RWPE2 (cell line): ENCODE measurements at regions not wholly inside any gene's neighbourhood (a gene's known extent, or its start where the extent isn't known, plus 50 kb on each side); places are given as distances from the start of the nearest gene placed in this dataset.

ENCODE experiments used
- ATAC-seq: fragments of 200-7000 bp; cut with Tn5 transposase; 3 replicates; pipeline ENCODE4 v1.9.1; 2021; ENCODE audit warnings: low read depth
- DNase-seq: peaks from one replicate; pipeline ENCODE4 v3.0.0-alpha.2; 2020; ENCODE audit warnings: low spot score
- H3K27ac ChIP-seq: fragments of 450-650 bp; 2 replicates; pipeline ENCODE4 v1.5.1; 2017; ENCODE audit warnings: mild to moderate bottlenecking; ENCODE audit not compliant: poor library complexity, severe bottlenecking
- H3K27me3 ChIP-seq: fragments of 250-450 bp; sonication (Bioruptor Pico); 2 replicates; pipeline ENCODE4 v1.5.1; 2021; ENCODE audit warnings: mild to moderate bottlenecking, moderate library complexity; ENCODE audit not compliant: insufficient read depth, poor library complexity, severe bottlenecking
- H3K36me3 ChIP-seq: fragments of 250-450 bp; sonication (Bioruptor Pico); 2 replicates; pipeline ENCODE4 v1.5.1; 2020; ENCODE audit warnings: low read depth, mild to moderate bottlenecking, moderate library complexity
- H3K4me1 ChIP-seq: fragments of 250-450 bp; sonication (Bioruptor Pico); 2 replicates; pipeline ENCODE4 v1.5.1; 2021; ENCODE audit warnings: mild to moderate bottlenecking, moderate library complexity; ENCODE audit not compliant: insufficient read depth, poor library complexity, severe bottlenecking
- H3K4me3 ChIP-seq: fragments of 250-450 bp; sonication (Bioruptor Pico); 2 replicates; pipeline ENCODE4 v1.5.1; 2021; ENCODE audit warnings: mild to moderate bottlenecking, moderate library complexity; ENCODE audit not compliant: severe bottlenecking
- H3K9me3 ChIP-seq: fragments of 250-450 bp; sonication (Bioruptor Pico); 2 replicates; pipeline ENCODE4 v1.5.1; 2021; ENCODE audit warnings: mild to moderate bottlenecking, moderate library complexity; ENCODE audit not compliant: severe bottlenecking
- TF ChIP-seq, protein P1 (sequence below): fragments of 450-650 bp; IDR thresholded peaks from one replicate; pipeline ENCODE4 v1.5.1; 2017; ENCODE audit warnings: mild to moderate bottlenecking, moderate library complexity; ENCODE audit not compliant: poor library complexity, severe bottlenecking

DNA sequence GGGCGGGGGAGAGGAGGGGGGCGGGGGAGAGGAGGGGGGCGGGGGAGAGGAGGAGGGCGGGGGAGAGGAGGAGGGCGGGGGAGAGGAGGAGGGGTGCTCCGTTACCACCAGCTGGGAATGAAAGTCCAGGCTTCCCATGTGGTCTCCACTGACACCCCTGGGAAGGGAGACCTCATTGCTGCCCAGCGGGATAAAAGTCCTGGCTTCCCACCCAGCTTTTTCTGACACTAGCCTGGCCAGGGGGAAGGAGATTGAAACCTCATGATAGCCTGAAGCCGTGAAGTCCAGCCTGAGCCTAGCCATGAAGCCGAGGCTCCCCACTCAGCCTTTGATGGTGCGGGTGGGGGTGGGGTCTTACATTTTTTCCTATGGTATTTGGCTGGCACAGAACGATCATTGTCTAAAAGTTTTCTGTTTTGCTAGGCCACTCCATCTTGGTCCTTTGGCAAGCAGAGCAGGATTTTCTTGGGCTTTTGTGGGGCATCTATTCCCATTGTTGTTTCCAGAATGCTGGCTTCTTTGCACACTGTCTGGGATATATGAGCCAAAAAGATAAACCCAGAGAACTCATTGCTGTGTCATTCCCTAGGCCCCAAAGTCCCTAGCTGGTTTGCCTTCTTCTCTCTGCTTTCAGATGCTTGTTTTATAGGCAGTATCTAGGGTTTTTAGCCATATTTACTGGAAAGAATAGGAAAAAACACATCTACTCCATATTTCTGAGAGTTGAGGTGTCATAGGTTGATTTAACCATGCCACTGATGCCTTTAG, 65.3 kb upstream of the SMOX start:
- no peaks in the 10 kb centered on the region for H3K9me3 ChIP-seq
- H3K4me3 ChIP-seq, result no peak overlapping the region
- H3K27ac ChIP-seq, result peak overlapping the region; percentile 22
- no peaks in the 10 kb centered on the region for H3K4me1 ChIP-seq
- no peaks in the 10 kb centered on the region for H3K36me3 ChIP-seq
- ATAC-seq (no peak), DNase-seq (no peak)
- TF ChIP-seq, protein P1, sequence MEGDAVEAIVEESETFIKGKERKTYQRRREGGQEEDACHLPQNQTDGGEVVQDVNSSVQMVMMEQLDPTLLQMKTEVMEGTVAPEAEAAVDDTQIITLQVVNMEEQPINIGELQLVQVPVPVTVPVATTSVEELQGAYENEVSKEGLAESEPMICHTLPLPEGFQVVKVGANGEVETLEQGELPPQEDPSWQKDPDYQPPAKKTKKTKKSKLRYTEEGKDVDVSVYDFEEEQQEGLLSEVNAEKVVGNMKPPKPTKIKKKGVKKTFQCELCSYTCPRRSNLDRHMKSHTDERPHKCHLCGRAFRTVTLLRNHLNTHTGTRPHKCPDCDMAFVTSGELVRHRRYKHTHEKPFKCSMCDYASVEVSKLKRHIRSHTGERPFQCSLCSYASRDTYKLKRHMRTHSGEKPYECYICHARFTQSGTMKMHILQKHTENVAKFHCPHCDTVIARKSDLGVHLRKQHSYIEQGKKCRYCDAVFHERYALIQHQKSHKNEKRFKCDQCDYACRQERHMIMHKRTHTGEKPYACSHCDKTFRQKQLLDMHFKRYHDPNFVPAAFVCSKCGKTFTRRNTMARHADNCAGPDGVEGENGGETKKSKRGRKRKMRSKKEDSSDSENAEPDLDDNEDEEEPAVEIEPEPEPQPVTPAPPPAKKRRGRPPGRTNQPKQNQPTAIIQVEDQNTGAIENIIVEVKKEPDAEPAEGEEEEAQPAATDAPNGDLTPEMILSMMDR, result no peak
- no peaks in the 10 kb centered on the region for H3K27me3 ChIP-seq

- Histone ChIP-seq H3K36me3 (no peaks in the 10 kb centered on the region), H3K4me3 (no peak overlapping the region), H3K27me3 (no peaks in the 10 kb centered on the region), H3K9me3 (no peaks in the 10 kb centered on the region), H3K4me1 (no peaks in the 10 kb centered on the region), H3K27ac (peak overlapping the region; percentile 22)
- no peak for DNase-seq
- TF ChIP-seq, protein P1, result no peak
- ATAC-seq, result no peak
These were observed 66.1 kb upstream of the SMOX start for GRCh38 chr20:4082406-4083097.

DNA sequence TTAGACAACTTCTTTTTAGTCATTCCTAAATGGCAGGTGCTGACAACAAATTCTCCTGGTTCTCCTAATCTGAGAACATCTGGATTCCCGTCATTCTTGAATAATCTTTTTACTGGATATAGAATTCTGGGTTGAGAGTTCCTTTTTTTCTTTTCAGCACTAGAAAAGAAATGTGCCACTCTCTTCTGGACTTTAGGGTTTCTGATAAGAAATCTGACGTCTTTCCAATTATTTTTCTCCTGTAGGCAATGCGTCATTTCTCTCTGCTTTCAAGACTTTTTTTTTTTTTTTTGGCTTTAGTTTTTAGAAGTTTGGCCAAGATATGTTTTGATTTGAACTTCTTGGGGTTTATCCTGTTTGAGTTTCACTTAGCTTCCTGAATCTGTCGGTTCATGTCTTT, 66.1 kb upstream of the RNF24 start:
- Histone ChIP-seq H3K4me1 (peaks cover 6% of the 10 kb centered on the region), H3K27ac (no peak overlapping the region), H3K4me3 (no peak overlapping the region), H3K27me3 (no peaks in the 10 kb centered on the region), H3K9me3 (no peaks in the 10 kb centered on the region), H3K36me3 (no peaks in the 10 kb centered on the region)
- no peak for DNase-seq
- TF ChIP-seq, protein P1, result no peak
- ATAC-seq, result no peak

- Histone ChIP-seq H3K4me3 (no peak overlapping the region), H3K4me1 (peaks cover 9% of the 10 kb centered on the region), H3K36me3 (no peaks in the 10 kb centered on the region), H3K27ac (peak overlapping the region; percentile 65), H3K27me3 (no peaks in the 10 kb centered on the region), H3K9me3 (no peaks in the 10 kb centered on the region)
- TF ChIP-seq, protein P1, result no peak
- peak; percentile 82 for ATAC-seq
- peak; percentile 63 for DNase-seq
These were observed 61.3 kb upstream of the RNF24 start for GRCh38 chr20:4076671-4077070.

GRCh38 chr20:4076033-4076432, 60.7 kb upstream of the RNF24 start:
- Histone ChIP-seq H3K4me1 (peaks cover 9% of the 10 kb centered on the region), H3K27me3 (no peaks in the 10 kb centered on the region), H3K36me3 (no peaks in the 10 kb centered on the region), H3K9me3 (no peaks in the 10 kb centered on the region), H3K4me3 (no peak overlapping the region), H3K27ac (peak overlapping the region; percentile 65)
- TF ChIP-seq, protein P1, result no peak
- no peak for ATAC-seq
- no peak for DNase-seq
